ENCODE measurements at regions not wholly inside any gene's neighbourhood (a gene's known extent, or its start where the extent isn't known, plus 50 kb on each side); places are given as distances from the start of the nearest gene placed in this dataset.

- Histone ChIP-seq H3K27me3 (ENCODE audit: control insufficient read depth, insufficient read depth, low read length) (no peaks in the 10 kb centered on the region), H2AFZ (no peak overlapping the region), H3K4me3 (ENCODE audit: low read depth, low read length) (no peak overlapping the region), H3K4me1 (no peaks in the 10 kb centered on the region), H3K9ac (no peak overlapping the region), H3K9me3 (ENCODE audit: control insufficient read depth, low read length) (no peaks in the 10 kb centered on the region), H3K79me2 (no peaks in the 10 kb centered on the region), H3K27ac (no peak overlapping the region), H3K36me3 (ENCODE audit: control insufficient read depth, insufficient read depth, low read length) (no peaks in the 10 kb centered on the region), H3K4me2 (ENCODE audit: low read length) (no peak overlapping the region)
- TF ChIP-seq CTCF (IDR thresholded peaks at IDR 0.05): no peak
These were observed 803.7 kb upstream of the ACVR2A start for GRCh38 chr2:147041121-147041494.

GRCh38 chr2:147040298-147041120 is 804.3 kb upstream of the ACVR2A start:
- H3K36me3 ChIP-seq (ENCODE audit: control insufficient read depth, insufficient read depth, low read length): no peaks in the 10 kb centered on the region
- TF ChIP-seq CTCF (IDR thresholded peaks at IDR 0.05): no peak
- no peak overlapping the region for H3K27ac ChIP-seq
- no peak overlapping the region for H3K4me3 ChIP-seq (ENCODE audit: low read depth, low read length)
- H3K9me3 ChIP-seq (ENCODE audit: control insufficient read depth, low read length): no peaks in the 10 kb centered on the region
- no peaks in the 10 kb centered on the region for H3K79me2 ChIP-seq
- H3K4me2 ChIP-seq (ENCODE audit: low read length): no peak overlapping the region
- no peaks in the 10 kb centered on the region for H3K4me1 ChIP-seq
- no peaks in the 10 kb centered on the region for H3K27me3 ChIP-seq (ENCODE audit: control insufficient read depth, insufficient read depth, low read length)
- no peak overlapping the region for H2AFZ ChIP-seq
- no peak overlapping the region for H3K9ac ChIP-seq

- Histone ChIP-seq H3K27me3 (ENCODE audit: control insufficient read depth, insufficient read depth, low read length) (no peaks in the 10 kb centered on the region), H3K36me3 (ENCODE audit: control insufficient read depth, insufficient read depth, low read length) (no peaks in the 10 kb centered on the region), H3K27ac (no peak overlapping the region), H2AFZ (no peak overlapping the region), H3K79me2 (no peaks in the 10 kb centered on the region), H3K4me2 (ENCODE audit: low read length) (no peak overlapping the region), H3K9ac (no peak overlapping the region), H3K9me3 (ENCODE audit: control insufficient read depth, low read length) (no peaks in the 10 kb centered on the region), H3K4me1 (no peaks in the 10 kb centered on the region), H3K4me3 (ENCODE audit: low read depth, low read length) (no peak overlapping the region)
- TF ChIP-seq CTCF (IDR thresholded peaks at IDR 0.05): no peak
These were observed 807.8 kb upstream of the ACVR2A start for GRCh38 chr2:147037048-147037447.

GRCh38 chr2:147033044-147033443 is 811.8 kb upstream of the ACVR2A start:
- no peaks in the 10 kb centered on the region for H3K4me1 ChIP-seq
- no peak overlapping the region for H3K27ac ChIP-seq
- H3K9ac ChIP-seq: no peak overlapping the region
- H3K36me3 ChIP-seq (ENCODE audit: control insufficient read depth, insufficient read depth, low read length): no peaks in the 10 kb centered on the region
- H3K9me3 ChIP-seq (ENCODE audit: control insufficient read depth, low read length): no peaks in the 10 kb centered on the region
- no peaks in the 10 kb centered on the region for H3K79me2 ChIP-seq
- H2AFZ ChIP-seq: no peak overlapping the region
- no peak overlapping the region for H3K4me2 ChIP-seq (ENCODE audit: low read length)
- no peak for TF ChIP-seq CTCF (IDR thresholded peaks at IDR 0.05)
- H3K27me3 ChIP-seq (ENCODE audit: control insufficient read depth, insufficient read depth, low read length): no peaks in the 10 kb centered on the region
- H3K4me3 ChIP-seq (ENCODE audit: low read depth, low read length): no peak overlapping the region

- Histone ChIP-seq H3K9me3 (ENCODE audit: control insufficient read depth, low read length) (no peaks in the 10 kb centered on the region), H3K27me3 (ENCODE audit: control insufficient read depth, insufficient read depth, low read length) (no peaks in the 10 kb centered on the region), H3K9ac (no peak overlapping the region), H3K79me2 (no peaks in the 10 kb centered on the region), H3K4me2 (ENCODE audit: low read length) (no peak overlapping the region), H3K36me3 (ENCODE audit: control insufficient read depth, insufficient read depth, low read length) (no peaks in the 10 kb centered on the region), H2AFZ (no peak overlapping the region), H3K4me3 (ENCODE audit: low read depth, low read length) (no peak overlapping the region), H3K4me1 (no peaks in the 10 kb centered on the region), H3K27ac (no peak overlapping the region)
- no peak for TF ChIP-seq CTCF (IDR thresholded peaks at IDR 0.05)
These were observed 812.9 kb upstream of the ACVR2A start for GRCh38 chr2:147031897-147032296.

All from parathyroid adenoma (tissue), 2 donors.